ENCODE measurements at regions not wholly inside any gene's neighbourhood (a gene's known extent, or its start where the extent isn't known, plus 50 kb on each side); places are given as distances from the start of the nearest gene placed in this dataset.

GRCh38 chr16:65583498-65583897, 461.6 kb upstream of the CDH11 start:
- no peaks in the 10 kb centered on the region for H3K36me3 ChIP-seq (ENCODE audit: control insufficient read depth, insufficient read depth, low read length)
- H3K4me3 ChIP-seq (ENCODE audit: low read depth, low read length) = no peak overlapping the region
- CTCF ChIA-PET = no interaction called here
- no peak for TF ChIP-seq CTCF (IDR thresholded peaks at IDR 0.05; ENCODE audit: insufficient read depth, low read depth, low read length)
- no peaks in the 10 kb centered on the region for H3K27me3 ChIP-seq (ENCODE audit: control insufficient read depth, insufficient read depth, low read length)
- POLR2A ChIA-PET = no interaction called here
- no peak for DNase-seq (ENCODE audit: low read depth)

GRCh38 chr16:65579050-65579449, 457.2 kb upstream of the CDH11 start:
- ChIA-PET POLR2A (no interaction called here), CTCF (interaction anchor here (2.2 kb wide), 1 partner anchor 9 kb away, joined by 5 read pairs; no protein-coding TSS in a partner anchor)
- no peaks in the 10 kb centered on the region for H3K27me3 ChIP-seq (ENCODE audit: control insufficient read depth, insufficient read depth, low read length)
- no peak overlapping the region for H3K4me3 ChIP-seq (ENCODE audit: low read depth, low read length)
- no peak for TF ChIP-seq CTCF (IDR thresholded peaks at IDR 0.05; ENCODE audit: insufficient read depth, low read depth, low read length)
- no peaks in the 10 kb centered on the region for H3K36me3 ChIP-seq (ENCODE audit: control insufficient read depth, insufficient read depth, low read length)
- DNase-seq (ENCODE audit: low read depth) = no peak

GRCh38 chr16:65576631-65577030, 454.8 kb upstream of the CDH11 start:
- no peaks in the 10 kb centered on the region for H3K36me3 ChIP-seq (ENCODE audit: control insufficient read depth, insufficient read depth, low read length)
- H3K27me3 ChIP-seq (ENCODE audit: control insufficient read depth, insufficient read depth, low read length) = no peaks in the 10 kb centered on the region
- TF ChIP-seq CTCF (IDR thresholded peaks at IDR 0.05; ENCODE audit: insufficient read depth, low read depth, low read length) = no peak
- CTCF ChIA-PET = interaction anchor here (0.8 kb wide), 2 partner anchors 9 to 694 kb away, joined by 3 read pairs; no protein-coding TSS in a partner anchor
- POLR2A ChIA-PET = no interaction called here
- no peak for DNase-seq (ENCODE audit: low read depth)
- H3K4me3 ChIP-seq (ENCODE audit: low read depth, low read length) = no peak overlapping the region

- no peak for DNase-seq (ENCODE audit: low read depth)
- Histone ChIP-seq H3K4me3 (ENCODE audit: low read depth, low read length) (no peak overlapping the region), H3K36me3 (ENCODE audit: control insufficient read depth, insufficient read depth, low read length) (no peaks in the 10 kb centered on the region), H3K27me3 (ENCODE audit: control insufficient read depth, insufficient read depth, low read length) (no peaks in the 10 kb centered on the region)
- ChIA-PET POLR2A (no interaction called here), CTCF (no interaction called here)
- no peak for TF ChIP-seq CTCF (IDR thresholded peaks at IDR 0.05; ENCODE audit: insufficient read depth, low read depth, low read length)
Measured at GRCh38 chr16:65576139-65576538, 454.3 kb upstream of the CDH11 start.

GRCh38 chr16:65574326-65574966, 452.6 kb upstream of the CDH11 start:
- POLR2A ChIA-PET = no interaction called here
- TF ChIP-seq CTCF (IDR thresholded peaks at IDR 0.05; ENCODE audit: insufficient read depth, low read depth, low read length) = no peak
- DNase-seq (ENCODE audit: low read depth) = no peak
- CTCF ChIA-PET = no interaction called here
- Histone ChIP-seq H3K27me3 (ENCODE audit: control insufficient read depth, insufficient read depth, low read length) (no peaks in the 10 kb centered on the region), H3K4me3 (ENCODE audit: low read depth, low read length) (no peak overlapping the region), H3K36me3 (ENCODE audit: control insufficient read depth, insufficient read depth, low read length) (no peaks in the 10 kb centered on the region)
